Calu3 (cell line): ENCODE measurements at regions not wholly inside any gene's neighbourhood (a gene's known extent, or its start where the extent isn't known, plus 50 kb on each side); places are given as distances from the start of the nearest gene placed in this dataset.

ENCODE experiments used
- BruUV-seq: library from RNA; stranded (reverse); fragments of 400-500 nt; replicated peaks from 2 replicates; lab custom pipeline; 2021; lab: Mats Ljungman, UMichigan
- CTCF ChIA-PET: fragments of 300-600 bp; sonication (Branson Sonifier 250); formaldehyde crosslinking; loops from one replicate; lab custom pipeline; 2022; ENCODE audit warnings: antibody characterized with exemption; lab: Charles Lee
- DNase-seq: peaks from one replicate; pipeline ENCODE4 v3.0.0; 2022
- H3K27ac Mint-ChIP-seq: one replicate; pipeline ENCODE4 v1.8.0; 2022; ENCODE audit warnings: mixed read lengths; ENCODE audit not compliant: unreplicated experiment
- H3K27me3 Mint-ChIP-seq: one replicate; pipeline ENCODE4 v1.8.0; 2022; ENCODE audit warnings: mixed read lengths; ENCODE audit not compliant: unreplicated experiment
- H3K36me3 Mint-ChIP-seq: one replicate; pipeline ENCODE4 v1.8.0; 2022; ENCODE audit warnings: mild to moderate bottlenecking, moderate library complexity, mixed read lengths; ENCODE audit not compliant: insufficient read depth, unreplicated experiment
- H3K4me1 Mint-ChIP-seq: one replicate; pipeline ENCODE4 v1.8.0; 2022; ENCODE audit warnings: mild to moderate bottlenecking, low read depth, mixed read lengths; ENCODE audit not compliant: unreplicated experiment
- H3K4me3 Mint-ChIP-seq: one replicate; pipeline ENCODE4 v1.8.0; 2022; ENCODE audit warnings: mild to moderate bottlenecking, low read depth, moderate library complexity, mixed read lengths; ENCODE audit not compliant: unreplicated experiment
- H3K9me3 Mint-ChIP-seq: one replicate; pipeline ENCODE4 v1.8.0; 2022; ENCODE audit warnings: low read depth, mixed read lengths; ENCODE audit not compliant: unreplicated experiment
- intact Hi-C: fragments of 100-400 bp; cut with micrococcal nuclease; formaldehyde crosslinking; loops from one replicate; pipeline ENCODE4 v1.10.0; 2022; ENCODE audit not compliant: unreplicated experiment
- TF ChIP-seq, protein P1 (sequence below): fragments of 200-600 bp; IDR thresholded peaks from one replicate; pipeline ENCODE4 v1.8.0; 2022; ENCODE audit warnings: antibody characterized with exemption; ENCODE audit not compliant: unreplicated experiment

DNA sequence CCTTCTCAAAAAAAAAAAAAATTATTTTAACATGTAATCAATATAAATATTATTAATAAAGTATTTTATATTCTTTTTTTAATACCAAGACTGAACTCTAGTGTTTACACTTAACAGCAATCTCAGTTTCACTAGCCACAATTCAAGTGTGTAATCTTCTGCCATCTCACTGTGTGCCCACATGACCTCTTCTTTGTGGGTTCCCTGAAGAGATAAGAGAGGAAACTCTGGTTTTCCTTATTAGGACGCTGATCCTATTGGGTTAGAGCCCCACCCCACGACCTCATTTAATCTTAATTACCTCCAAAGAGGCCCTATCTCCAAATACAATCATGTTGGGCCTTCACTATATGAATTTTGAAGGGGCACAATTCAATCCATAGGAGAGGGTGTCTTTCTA lies 177.6 kb downstream of the STK31 start:
- CTCF ChIA-PET: no interaction called here
- BruUV-seq: no TSS peak
- H3K4me3 Mint-ChIP-seq: no peak overlapping the region
- no peak overlapping the region for H3K27ac Mint-ChIP-seq
- no peaks in the 10 kb centered on the region for H3K4me1 Mint-ChIP-seq
- no peaks in the 10 kb centered on the region for H3K9me3 Mint-ChIP-seq
- no peaks in the 10 kb centered on the region for H3K36me3 Mint-ChIP-seq
- peaks cover 15% of the 10 kb centered on the region for H3K27me3 Mint-ChIP-seq
- DNase-seq: no peak
- TF ChIP-seq, protein P1, sequence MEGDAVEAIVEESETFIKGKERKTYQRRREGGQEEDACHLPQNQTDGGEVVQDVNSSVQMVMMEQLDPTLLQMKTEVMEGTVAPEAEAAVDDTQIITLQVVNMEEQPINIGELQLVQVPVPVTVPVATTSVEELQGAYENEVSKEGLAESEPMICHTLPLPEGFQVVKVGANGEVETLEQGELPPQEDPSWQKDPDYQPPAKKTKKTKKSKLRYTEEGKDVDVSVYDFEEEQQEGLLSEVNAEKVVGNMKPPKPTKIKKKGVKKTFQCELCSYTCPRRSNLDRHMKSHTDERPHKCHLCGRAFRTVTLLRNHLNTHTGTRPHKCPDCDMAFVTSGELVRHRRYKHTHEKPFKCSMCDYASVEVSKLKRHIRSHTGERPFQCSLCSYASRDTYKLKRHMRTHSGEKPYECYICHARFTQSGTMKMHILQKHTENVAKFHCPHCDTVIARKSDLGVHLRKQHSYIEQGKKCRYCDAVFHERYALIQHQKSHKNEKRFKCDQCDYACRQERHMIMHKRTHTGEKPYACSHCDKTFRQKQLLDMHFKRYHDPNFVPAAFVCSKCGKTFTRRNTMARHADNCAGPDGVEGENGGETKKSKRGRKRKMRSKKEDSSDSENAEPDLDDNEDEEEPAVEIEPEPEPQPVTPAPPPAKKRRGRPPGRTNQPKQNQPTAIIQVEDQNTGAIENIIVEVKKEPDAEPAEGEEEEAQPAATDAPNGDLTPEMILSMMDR: no peak
- intact Hi-C loops: no loop called here

DNA sequence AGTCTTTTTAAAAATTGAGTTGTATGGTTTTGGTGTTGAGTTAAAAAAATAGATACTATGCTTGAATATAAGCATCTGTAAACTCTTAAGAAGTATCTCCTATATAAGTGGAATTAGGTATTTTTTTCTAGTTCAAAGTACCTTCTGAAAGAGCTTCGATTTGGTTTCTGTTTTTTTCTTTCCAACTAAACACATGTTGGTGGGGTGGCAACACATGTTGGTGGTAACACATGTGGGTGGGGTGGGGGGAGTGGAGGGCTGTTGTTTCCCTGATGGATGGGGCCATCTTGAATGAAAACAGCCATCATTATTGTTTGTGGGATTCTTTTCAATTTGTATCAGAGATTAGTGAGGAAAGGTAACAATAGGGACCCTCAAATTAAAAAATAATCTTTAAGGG lies 178.9 kb downstream of the STK31 start:
- Mint-ChIP-seq H3K36me3 (no peaks in the 10 kb centered on the region), H3K4me1 (no peaks in the 10 kb centered on the region), H3K27ac (no peak overlapping the region), H3K27me3 (peaks cover 26% of the 10 kb centered on the region), H3K9me3 (no peaks in the 10 kb centered on the region), H3K4me3 (no peak overlapping the region)
- BruUV-seq: no TSS peak
- intact Hi-C loops: no loop called here
- TF ChIP-seq, protein P1: no peak
- no peak for DNase-seq
- CTCF ChIA-PET: no interaction called here

DNA sequence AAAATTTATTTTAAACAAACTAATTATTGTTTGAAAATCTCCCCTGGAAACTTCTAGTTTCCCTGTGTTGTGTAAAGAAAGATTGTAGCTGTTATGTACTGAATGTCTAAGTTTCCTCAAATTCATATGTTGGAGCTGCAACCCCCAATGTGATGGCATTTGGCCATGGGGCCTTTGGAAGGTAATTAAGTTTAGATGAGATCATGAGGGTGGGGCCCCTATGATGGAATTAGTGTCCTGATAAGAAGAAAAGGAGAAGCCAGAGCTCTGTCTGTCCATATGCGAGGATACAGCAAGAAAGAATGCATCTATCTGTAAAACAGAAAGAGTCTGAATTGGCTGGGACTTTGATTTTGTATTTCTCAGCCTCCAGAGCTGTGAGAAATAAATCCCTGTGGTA lies 179.5 kb downstream of the STK31 start:
- H3K9me3 Mint-ChIP-seq: no peaks in the 10 kb centered on the region
- TF ChIP-seq, protein P1: no peak
- CTCF ChIA-PET: no interaction called here
- intact Hi-C loops: no loop called here
- H3K4me3 Mint-ChIP-seq: no peak overlapping the region
- no peak for DNase-seq
- no peaks in the 10 kb centered on the region for H3K36me3 Mint-ChIP-seq
- peaks cover 32% of the 10 kb centered on the region for H3K27me3 Mint-ChIP-seq
- H3K4me1 Mint-ChIP-seq: no peaks in the 10 kb centered on the region
- no TSS peak for BruUV-seq
- H3K27ac Mint-ChIP-seq: no peak overlapping the region

DNA sequence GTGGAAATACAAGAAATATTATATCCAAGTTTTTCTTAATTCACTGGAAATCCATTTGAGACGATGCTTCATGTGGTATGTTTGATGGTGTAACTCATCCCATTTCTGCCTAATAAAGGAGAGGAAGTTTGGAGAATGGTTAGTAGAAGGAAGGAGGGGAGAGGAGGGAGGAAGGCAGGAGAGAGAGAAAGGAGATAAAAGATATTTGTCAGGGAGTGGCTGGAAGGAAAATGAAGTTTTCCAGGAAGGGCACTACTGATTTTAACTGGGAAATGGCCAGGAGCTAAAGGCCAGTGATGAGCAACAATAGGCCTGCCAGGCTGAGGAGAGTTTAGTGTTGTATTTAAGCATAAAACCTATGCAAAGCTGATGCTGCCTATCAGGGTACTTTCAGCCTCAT lies 182.0 kb downstream of the STK31 start:
- TF ChIP-seq, protein P1: no peak
- CTCF ChIA-PET: no interaction called here
- Mint-ChIP-seq H3K27ac (no peak overlapping the region), H3K9me3 (no peaks in the 10 kb centered on the region), H3K27me3 (peaks cover 45% of the 10 kb centered on the region), H3K36me3 (no peaks in the 10 kb centered on the region), H3K4me1 (no peaks in the 10 kb centered on the region), H3K4me3 (no peak overlapping the region)
- BruUV-seq: no TSS peak
- no peak for DNase-seq
- intact Hi-C loops: no loop called here
